GM18909 (cell line): ENCODE measurements at regions not wholly inside any gene's neighbourhood (a gene's known extent, or its start where the extent isn't known, plus 50 kb on each side); places are given as distances from the start of the nearest gene placed in this dataset.

Source experiments
- ATAC-seq: cut with Tn5 transposase; IDR thresholded peaks from one replicate; pipeline ENCODE4 v1.9.1; 2021; ENCODE audit warnings: mild to moderate bottlenecking; ENCODE audit not compliant: unreplicated experiment, poor library complexity

DNA sequence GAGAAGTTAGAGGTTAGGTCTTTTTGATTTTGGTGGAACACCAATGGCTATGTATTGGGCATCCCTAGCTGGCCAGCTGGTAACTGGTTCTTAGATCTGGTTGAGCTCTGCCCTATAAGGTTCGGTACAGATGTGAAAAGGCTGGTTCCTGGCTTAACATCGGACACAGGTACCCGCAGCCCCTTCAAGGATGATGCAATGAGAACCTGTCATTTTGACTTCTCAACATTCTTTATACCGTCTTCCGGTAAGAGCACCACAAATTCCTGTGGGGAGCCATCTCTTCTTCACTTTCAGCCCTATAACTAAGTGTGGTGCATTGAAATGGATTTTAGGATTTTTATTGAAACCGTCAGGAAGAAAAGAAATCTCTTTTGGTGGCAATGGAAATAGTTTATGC, 222.8 kb downstream of the ADAMTS9 start:
- no peak for ATAC-seq

DNA sequence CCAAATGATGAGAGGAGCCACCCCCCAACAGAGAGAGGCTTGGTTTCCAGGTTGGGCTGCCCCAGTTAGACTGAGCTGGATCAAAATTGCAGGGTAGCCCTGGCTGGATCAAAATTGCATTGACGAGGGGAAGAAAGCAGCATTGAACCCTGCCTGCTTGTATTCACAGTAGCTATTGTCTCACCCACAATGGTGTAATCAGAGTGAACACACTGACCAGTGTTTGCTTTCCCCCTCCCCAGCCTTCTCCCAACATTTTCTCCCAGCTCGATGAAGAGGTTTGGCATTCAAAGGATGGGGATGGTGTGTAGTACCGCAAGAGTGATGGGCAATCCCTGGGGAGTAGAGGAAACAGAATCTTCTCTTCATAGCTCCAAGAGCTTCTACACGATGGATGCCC, 223.8 kb downstream of the ADAMTS9 start:
- ATAC-seq: no peak

DNA sequence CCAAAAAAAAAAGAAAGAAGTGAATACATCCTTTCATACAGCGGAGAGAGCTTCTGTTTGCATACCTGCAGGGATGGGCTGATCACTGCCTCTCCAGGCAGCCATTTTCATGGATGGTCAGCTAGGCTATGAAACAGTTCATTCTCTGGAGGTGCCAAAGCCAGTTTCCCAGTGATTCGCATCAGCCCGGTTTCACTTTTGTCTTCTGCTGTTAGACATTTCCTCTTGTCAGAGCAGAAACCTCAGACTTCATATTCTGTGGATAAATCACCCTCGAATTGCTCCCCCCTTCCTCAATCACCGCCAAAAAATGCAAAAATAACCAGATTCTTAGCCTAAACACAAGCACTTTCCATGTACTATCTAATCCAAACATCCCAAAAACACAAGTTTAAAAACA, 225.6 kb downstream of the ADAMTS9 start:
- ATAC-seq: no peak

DNA sequence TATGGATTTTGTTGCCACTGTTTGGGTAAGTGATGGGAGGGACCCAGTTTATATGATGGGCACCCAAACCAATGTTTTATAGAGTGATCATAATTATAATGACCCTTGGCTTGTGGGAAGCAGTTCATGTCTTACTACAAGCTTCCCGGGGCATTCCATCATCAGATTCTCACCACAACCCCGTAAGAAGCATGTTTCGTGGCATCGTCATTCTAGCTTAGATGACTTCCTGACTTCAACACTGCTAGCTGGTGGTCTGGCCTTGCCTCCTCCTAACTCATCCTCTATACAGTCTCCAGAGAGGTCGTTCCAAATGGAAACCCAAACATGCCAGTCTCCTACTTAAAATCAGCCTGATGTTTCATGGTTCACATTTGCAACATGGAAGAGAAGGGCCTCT, 226.9 kb downstream of the ADAMTS9 start:
- no peak for ATAC-seq

DNA sequence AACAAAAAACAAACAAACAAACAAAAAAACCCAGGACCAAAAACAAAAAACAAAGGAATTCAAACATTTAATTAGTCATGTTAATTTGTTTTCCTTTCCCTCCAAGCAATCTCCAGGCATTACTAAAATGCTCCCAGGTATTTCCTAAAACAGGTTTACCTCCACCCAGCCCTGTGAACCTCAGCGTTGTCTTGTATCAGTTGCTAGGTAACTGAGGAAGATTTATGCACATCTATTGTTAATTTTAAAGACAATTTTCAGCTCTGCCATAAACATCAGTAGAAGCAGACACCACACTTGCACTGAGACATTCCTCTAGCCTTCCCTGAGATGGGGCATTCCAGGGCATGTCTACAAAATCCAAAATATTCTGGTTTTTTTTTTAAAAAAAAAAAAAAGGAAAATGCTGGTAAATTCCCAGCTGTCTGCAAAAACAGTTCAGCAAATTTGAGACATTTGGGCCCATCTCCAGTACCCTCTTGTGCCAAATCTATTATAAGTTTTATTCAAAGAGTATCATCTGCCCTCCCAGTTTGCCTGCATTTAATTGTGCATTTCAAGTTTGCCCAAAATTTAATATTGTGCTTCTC, 227.6 kb downstream of the ADAMTS9 start:
- ATAC-seq: no peak

DNA sequence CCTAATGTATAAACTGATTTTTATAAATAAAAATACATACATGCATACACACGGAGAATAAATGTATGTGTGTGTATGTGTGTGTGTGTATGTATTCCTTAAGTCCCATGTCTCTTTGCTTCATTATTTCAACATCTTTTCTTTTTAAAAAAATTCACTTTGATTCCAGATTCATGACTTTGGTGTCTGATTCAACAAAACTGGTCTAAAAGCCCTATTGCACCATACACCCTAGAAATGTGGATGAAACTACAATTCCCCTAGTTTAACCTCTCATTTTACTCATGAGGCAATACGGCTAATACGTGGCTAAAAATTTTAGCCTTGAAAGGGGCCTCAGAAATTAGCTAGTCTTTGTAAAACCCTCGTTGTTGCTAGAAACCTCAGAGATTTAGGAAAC, 228.1 kb downstream of the ADAMTS9 start:
- ATAC-seq: no peak

DNA sequence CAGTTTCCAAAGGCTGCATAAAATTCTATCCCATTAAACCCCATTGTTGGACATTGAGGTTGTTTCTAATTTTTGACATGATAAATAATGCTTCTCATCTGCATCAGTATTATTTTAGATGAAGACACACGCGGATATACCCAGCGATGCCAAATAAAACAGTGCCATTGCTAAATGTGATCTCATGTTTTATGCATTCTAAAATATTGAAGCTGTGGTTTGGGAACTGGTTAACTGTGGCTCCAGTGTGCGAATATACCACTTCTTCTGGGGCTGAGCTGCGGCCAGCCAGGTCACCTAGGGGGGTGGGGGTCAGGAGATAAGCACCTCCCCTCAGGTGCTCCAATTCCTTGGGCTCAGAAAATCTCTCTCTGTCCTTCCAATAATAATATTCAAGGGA, 230.0 kb downstream of the ADAMTS9 start:
- ATAC-seq: no peak

DNA sequence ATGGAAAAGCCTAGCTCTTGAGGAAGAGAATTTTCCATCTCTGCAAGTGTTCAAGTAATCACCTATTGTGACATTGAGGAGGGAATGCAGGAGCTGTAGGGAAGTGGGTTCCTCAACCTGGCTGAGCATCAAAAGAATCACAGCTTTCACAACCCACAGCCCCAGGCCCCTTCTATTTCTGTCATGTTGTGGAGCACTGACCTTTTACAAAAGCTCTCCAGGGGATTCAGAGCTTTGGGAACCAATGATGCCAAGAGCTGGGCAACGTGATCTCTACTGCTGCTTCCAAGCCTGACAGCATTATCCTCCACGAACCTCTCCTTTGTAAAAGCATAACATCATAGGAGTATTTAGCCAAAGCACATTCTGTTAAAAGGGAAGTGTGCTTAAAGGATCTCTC, 231.1 kb downstream of the ADAMTS9 start:
- no peak for ATAC-seq

DNA sequence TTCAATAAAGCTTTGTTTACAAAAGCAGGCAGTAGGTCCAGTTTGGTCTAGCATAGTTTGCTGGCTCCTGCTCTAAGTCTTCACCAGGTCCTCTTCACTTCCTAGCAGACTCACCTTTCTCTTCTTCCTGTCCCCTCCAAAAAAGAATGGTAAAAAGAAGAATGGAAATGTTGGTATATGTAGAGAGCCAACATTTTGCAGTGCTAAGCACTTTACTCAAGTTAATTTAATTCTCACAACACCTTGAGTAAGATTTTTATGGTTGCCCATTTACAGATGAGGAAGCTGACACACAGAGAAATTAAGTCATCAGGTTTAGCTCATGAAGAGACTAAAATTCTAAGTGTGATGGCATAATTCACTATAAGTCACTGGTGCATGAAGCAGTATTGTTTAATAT, 230.1 kb upstream of the PRICKLE2 start:
- ATAC-seq: no peak

DNA sequence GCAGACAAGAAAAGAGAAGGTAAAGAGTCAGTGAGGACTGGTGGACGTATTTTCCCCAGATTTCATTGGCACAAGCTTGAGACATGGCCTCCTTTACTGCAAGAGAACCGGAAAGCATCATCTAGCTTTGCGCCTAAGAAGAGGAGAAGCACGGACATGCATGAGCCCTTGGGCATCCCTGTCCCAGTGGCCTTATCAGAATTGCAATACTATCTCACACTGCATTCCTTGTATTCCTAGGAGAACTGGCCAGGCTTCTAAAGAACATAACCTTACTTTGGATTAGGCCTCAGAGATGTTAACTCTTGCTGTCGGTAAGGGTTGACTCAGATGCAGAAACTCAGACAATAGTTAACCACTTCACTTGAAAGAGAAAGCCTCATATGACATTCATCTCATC, 229.5 kb upstream of the PRICKLE2 start:
- no peak for ATAC-seq

DNA sequence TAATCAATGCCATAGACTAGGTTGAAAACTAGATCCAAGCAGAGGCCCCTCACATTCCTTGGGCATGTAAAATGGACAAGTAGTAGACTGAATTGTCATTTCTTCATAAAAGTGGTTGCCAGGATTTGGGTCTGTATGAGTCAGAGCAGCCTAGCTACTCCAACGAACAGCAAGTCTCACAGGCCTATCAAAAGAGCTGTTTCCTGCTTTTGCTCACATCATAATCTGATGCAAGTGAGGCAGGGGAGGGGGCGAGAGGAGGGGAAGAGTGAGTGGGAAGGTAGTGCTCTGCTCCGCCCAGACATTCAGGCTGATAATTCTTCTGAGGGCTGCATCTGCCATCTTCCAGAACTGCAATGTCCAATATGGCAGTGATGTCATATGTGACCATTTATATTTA, 228.9 kb upstream of the PRICKLE2 start:
- ATAC-seq: no peak

DNA sequence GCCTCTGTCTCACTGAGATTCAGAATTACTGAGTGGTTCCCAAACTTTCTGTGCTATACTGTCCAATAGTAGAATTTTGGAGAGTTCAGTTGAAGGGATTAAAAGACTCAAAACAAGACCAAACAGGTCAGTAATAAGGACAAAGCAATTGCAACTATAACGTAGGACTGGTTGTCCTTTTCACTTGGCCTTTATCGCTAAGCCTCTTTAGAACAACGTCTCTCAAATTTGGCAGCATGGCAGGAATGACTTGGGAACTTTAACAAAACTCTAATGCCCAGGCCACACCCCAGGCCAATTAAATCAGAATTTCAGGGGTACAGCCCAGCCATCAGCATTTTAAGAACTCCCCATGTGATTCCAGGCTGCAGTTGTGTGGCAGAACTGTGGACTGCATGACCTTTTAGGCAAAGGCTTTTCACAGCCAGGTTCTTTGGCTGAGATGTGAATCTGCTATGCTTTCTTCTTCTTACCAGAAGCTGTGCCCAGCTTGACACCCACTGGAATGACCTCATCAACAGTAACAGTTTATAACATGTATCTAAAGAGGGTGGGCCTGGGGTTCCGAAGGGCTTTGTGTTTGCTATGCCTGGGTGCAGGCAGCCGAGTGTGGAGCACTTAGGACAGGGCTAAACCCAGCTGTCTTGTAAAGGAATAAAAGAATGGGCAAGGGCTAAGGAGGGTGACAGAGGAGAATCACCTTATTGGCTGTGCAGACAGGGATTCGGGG, 226.2 kb upstream of the PRICKLE2 start:
- no peak for ATAC-seq

DNA sequence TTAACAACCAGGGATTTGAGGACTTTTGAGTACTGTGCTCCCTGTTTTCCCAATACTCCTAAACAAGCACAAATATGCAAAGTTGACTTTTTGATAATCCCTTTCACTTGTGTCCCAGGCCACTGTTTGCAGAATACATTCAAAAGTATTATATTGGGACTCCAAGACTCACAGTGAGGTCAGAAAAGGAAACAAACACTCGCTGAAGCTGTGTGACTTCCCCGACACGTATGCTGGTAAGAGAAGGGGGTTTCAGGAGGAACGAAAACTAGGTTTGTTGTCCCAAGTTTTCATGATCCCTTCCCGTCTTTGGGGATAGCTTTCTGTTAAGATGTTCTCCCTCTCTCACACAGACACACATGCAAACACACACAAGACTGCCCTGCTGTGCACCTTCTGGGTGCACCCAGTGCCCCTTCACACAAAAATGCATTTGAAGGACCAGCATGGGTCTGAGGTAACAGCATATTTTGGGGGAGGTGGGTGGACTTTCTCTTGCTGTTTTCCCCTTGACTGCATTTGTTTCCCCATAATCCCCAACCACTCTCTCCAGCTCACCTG, 225.2 kb upstream of the PRICKLE2 start:
- ATAC-seq: no peak

DNA sequence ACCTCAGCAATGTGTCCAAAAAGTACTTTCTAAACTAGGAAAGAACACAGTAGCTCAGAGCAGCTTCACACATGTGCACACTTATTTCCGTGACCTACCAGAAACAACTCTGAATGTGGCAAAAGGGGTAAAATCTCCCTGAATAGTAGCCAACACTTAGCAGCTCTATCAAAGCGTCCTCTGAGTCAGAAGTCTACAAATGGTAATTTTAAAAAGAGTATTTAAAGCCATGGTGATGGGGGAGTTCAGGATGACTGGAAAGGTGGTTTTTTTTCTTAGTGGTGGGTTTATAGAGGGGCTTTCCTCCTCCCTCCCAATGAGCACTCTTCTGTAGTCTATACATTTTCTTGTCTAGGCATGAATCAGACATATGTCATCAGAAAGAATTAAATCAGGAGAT, 223.8 kb upstream of the PRICKLE2 start:
- no peak for ATAC-seq

DNA sequence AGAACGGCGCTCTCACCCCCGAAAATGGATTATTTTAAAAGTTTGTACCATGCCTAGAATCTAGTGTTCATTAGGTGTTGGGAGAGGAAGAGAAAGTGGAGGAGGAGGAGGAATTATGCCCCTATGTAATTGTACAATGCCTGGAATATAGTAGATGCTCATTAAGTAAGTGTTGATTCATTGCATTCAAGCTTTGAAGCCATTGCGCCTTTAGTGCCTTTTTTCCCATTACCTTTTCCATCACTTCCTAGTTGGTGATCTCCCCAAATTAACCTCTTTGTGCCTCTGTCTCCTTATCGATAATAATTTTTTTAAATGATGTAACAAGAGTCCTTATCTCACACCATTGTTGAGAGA, 220.7 kb upstream of the PRICKLE2 start:
- ATAC-seq: no peak

DNA sequence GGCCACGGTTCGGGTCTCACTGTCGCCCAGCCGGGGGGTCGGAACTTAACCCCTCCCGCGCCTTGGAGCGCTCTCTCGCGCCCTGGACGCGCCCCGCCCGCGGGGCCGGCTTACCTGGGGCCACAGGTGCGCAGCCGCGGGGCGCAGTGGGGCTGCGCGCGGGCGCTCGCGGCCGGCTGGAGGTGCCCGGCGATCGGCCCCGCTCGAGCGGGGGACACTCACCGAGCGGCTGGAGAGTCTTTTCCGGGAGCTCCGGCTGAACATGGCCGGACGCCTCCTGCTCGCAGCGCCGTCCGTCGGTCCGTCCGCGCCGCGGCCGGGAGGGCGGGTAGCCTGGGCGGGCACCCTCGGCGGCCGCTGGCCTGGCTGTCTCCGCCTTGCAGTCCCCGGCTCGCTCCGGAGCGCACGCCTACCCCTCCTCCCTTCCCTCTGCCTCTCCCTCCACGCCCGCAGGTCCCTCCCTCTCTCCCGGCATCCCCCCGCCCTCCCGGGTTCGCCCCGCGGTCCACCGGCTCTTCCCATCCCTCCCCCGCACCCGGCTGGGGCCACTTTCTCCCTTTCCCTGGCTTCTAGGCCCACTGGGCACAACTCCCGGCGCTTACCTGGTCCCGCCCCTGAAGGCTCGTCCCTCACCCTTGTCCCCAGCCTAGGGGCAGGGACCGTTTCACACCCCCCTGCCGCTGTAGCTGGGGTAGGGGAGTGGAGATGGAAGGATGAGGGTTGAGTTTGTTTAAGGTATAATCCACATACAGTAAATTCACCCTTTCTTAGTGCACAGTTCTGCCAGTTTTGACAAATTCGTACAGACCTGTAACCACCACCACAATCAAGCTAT, 220.1 kb upstream of the PRICKLE2 start:
- no peak for ATAC-seq

DNA sequence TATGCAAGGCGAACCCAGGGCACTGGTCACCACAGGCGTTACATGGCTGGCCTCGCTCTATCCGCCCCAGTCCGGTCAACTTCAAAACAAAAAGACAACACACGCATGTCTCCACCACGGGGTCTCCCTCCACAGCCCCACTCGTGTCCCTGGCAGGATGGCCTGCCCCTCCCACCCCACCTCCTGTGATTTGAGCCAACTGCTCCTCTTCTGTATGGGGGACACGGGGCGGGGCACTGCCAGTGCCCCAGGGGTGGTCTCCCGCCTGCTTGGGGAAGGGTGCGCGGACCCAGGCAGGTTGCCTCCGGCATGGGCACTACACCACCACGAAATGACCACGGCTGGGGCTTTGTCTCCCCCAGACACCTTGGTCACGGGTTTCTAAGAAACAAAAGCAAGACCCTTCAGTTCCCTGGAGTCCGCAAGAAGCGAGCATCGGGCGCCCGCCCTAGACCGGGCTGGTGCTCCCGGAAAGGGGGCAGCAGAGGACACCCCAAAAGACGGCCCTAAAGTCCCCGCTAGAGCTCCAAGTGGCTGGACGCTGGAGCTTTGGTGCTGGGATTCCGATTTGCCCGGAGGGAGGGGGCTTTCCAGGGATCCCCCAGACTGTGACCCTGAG, 219.3 kb upstream of the PRICKLE2 start:
- ATAC-seq: no peak

DNA sequence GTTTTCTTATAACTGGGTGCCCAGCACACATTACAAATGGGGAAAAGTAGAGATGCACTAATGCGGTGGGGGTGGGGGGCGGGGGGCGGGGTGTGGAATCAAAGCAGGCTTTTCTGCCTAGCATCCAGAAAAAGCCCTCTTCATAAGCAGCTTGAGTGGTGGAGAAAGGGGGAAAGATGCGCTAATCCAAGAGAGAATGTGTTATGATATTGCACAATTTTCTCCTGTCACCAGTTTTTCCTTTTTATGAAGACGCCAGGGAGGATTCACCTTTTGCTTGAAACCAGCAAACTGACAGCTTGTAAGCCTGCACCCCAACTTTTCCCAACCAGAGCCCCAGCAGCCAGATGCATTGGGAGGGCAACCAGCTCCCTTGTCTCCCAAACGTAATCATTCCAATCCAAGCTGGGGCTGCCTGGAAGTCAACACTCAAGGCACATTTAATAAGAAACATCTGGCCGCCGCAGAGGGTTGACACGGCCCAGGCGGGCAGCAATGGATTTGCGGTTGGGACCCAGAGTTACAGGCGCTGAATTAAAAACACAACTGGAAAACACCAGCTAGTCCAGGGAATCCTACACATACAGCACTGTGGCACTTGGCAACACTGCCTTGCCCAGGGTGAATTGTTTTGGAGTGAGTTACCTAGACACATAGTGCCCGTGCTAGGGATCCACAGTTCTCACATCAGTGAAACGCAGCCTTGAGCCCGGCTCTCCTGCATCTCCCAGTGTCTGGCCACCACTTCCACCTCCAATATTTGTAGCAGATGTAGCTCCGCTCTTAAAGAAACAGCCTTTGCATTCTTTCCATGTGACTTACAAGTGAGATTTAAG, 218.5 kb upstream of the PRICKLE2 start:
- ATAC-seq: no peak

DNA sequence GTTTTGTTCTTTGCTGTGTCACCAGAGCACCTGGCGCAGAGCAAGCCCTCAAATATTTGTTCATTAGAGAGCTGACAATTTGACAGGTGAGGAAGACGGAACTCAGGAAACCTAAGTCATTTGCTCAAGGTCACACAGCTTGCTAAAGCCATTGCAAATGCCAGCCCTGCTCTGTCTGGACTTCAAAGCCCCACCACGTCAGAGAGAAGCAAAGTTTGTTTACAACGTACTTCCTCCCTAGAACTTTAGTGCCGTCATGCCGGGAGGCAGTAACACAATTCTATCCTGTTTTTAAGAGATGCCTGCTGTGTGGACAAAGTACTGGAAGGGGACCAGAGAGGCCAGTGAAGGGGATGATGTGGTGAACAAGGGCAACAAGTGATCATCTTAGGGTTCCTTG, 216.6 kb upstream of the PRICKLE2 start:
- no peak for ATAC-seq

DNA sequence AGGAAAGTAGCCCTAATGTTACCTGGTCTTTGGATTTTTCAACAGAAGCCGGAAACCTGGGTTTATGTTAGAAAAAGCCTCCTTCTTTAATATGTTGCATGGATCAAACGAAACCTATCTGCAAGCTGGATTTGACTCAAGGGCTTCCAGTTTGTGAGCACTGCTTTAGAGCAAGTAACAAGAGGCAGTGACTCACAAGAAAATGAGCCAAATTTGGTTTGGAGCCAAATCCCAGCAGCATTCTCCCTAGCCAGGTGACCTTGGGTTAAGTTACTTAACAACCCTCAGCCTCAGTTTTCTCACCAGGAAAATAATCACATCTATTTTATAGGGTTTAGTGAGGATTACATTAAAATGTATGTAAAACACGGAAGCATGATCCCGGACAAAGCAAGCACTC, 215.2 kb upstream of the PRICKLE2 start:
- no peak for ATAC-seq
